Body of pancreas (tissue), 4 donors: ENCODE measurements at regions not wholly inside any gene's neighbourhood (a gene's known extent, or its start where the extent isn't known, plus 50 kb on each side); places are given as distances from the start of the nearest gene placed in this dataset.
A peak's percentile ranks its signal among the peaks of the same experiment; 100 is the strongest.
"Not testable (repeated sequence)": the region's sequence is repeated elsewhere in the genome, so short reads cannot be mapped to it uniquely, and the experiment has no call there.

ENCODE experiments used
- ATAC-seq: fragments of 150-250 bp; one replicate; pipeline ENCODE4 v1.9.1; 2016
- DNase-seq, 4 donors: peaks; one replicate each; pipeline ENCODE4 v3.0.0-alpha.2; 2019
- H3K27ac ChIP-seq, 4 donors: fragments of 200-600 bp; sonication (generic); 1 replicate in 3 of 4; 2 replicates in 1 of 4; pipeline versions ENCODE4 v1.5.1 to v1.6.1; 2016 to 2019; ENCODE audit warnings: mild to moderate bottlenecking in 1 of 4, mixed read lengths in 1 of 4, moderate library complexity in 1 of 4
- H3K27me3 ChIP-seq, 2 donors: fragments of 200-600 bp; sonication (generic); one replicate each; pipeline ENCODE4 v1.6.0; 2016; ENCODE audit warnings: mild to moderate bottlenecking in 1 of 2
- H3K36me3 ChIP-seq, 2 donors: fragments of 200-600 bp; sonication (generic); replicated peaks in 1 of 2; 2 replicates each; pipeline ENCODE4 v1.5.1; 2016; ENCODE audit warnings: low read depth in 2 of 2; ENCODE audit not compliant: insufficient read depth in 1 of 2
- H3K4me1 ChIP-seq: fragments of 200-600 bp; sonication (generic); one replicate; pipeline ENCODE4 v1.6.0; 2016
- H3K4me3 ChIP-seq, 2 donors: fragments of 200-600 bp; sonication (generic); 1 replicate in 1 of 2; 2 replicates in 1 of 2; pipeline ENCODE4 v1.5.1; 2016 to 2019
- H3K9me3 ChIP-seq, 3 donors: fragments of 200-600 bp; sonication (generic); 1 replicate in 2 of 3; 2 replicates in 1 of 3; pipeline ENCODE4 v1.5.1; 2016
- CTCF ChIP-seq, 7 experiments: fragments of 450-650 bp in 4 of 7; fragments of 200-600 bp in 3 of 7; sonication (generic) in 3 of 7; IDR thresholded peaks; one replicate each; pipeline ENCODE4 v1.5.1; 2016 to 2019; ENCODE audit warnings: antibody characterized with exemption in 7 of 7
- POLR2A ChIP-seq, 3 donors: fragments of 450-650 bp; IDR thresholded peaks; one replicate each; pipeline ENCODE4 v1.6.1; 2016; ENCODE audit warnings: antibody characterized with exemption in 3 of 3, mild to moderate bottlenecking in 2 of 3
- WGBS, 2 donors: methylation state at CpG; one replicate each; pipeline ENCODE4 v1.1.5; 2017; 5-methylcytosine and 5-hydroxymethylcytosine counted together
- intact Hi-C: fragments of 100-400 bp; cut with DNase I; formaldehyde crosslinking; loops from one replicate; pipeline ENCODE4 v1.15.1; 2023

GRCh38 chr10:105729428-105729827 lies 1088.3 kb downstream of the SORCS3 start:
- no peak overlapping the region for H3K4me3 ChIP-seq
- no peak for ATAC-seq
- H3K27me3 ChIP-seq: no peaks in the 10 kb centered on the region
- WGBS, 2 donors: 64 to 71% methylated on average over 1 of the region's 1 CpG
- no peaks in the 10 kb centered on the region for H3K36me3 ChIP-seq
- no peaks in the 10 kb centered on the region for H3K9me3 ChIP-seq
- peaks cover 31% of the 10 kb centered on the region for H3K4me1 ChIP-seq
- peak; percentile 20 to 53 (median 32) for DNase-seq
- intact Hi-C loops: no loop called here
- H3K27ac ChIP-seq: peak overlapping the region in 2 of 4 donors; percentile 0 to 38
- TF ChIP-seq POLR2A (IDR thresholded peaks at IDR 0.05) (no peak), CTCF (IDR thresholded peaks at IDR 0.05) (no peak)

GRCh38 chr10:105727586-105727985 lies 1086.5 kb downstream of the SORCS3 start:
- H3K9me3 ChIP-seq, H3K36me3 ChIP-seq, ATAC-seq, H3K27me3 ChIP-seq, intact Hi-C loops, DNase-seq, H3K4me3 ChIP-seq, H3K27ac ChIP-seq: not testable (repeated sequence)
- peaks cover 12% of the 10 kb centered on the region for H3K4me1 ChIP-seq
- 78 to 97% methylated on average over 2 of the region's 2 CpGs for WGBS, 2 donors

GRCh38 chr10:105727131-105727530 lies 1086.0 kb downstream of the SORCS3 start:
- 61 to 77% methylated on average over 2 of the region's 2 CpGs for WGBS, 2 donors
- no peak overlapping the region for H3K27ac ChIP-seq
- intact Hi-C loops: no loop called here
- no peaks in the 10 kb centered on the region for H3K27me3 ChIP-seq
- no peaks in the 10 kb centered on the region for H3K9me3 ChIP-seq
- H3K4me3 ChIP-seq: no peak overlapping the region
- peaks cover 11% of the 10 kb centered on the region for H3K4me1 ChIP-seq
- no peak for DNase-seq
- no peak for ATAC-seq
- no peaks in the 10 kb centered on the region for H3K36me3 ChIP-seq
- TF ChIP-seq CTCF (IDR thresholded peaks at IDR 0.05) (no peak), POLR2A (IDR thresholded peaks at IDR 0.05) (no peak)

GRCh38 chr10:105726149-105726548 lies 1085.1 kb downstream of the SORCS3 start:
- H3K27ac ChIP-seq: no peak overlapping the region
- ATAC-seq (no peak), DNase-seq (no peak)
- H3K9me3 ChIP-seq: no peaks in the 10 kb centered on the region
- H3K4me3 ChIP-seq: no peak overlapping the region
- WGBS, 2 donors: 73 to 89% methylated on average over 3 of the region's 3 CpGs
- no peaks in the 10 kb centered on the region for H3K36me3 ChIP-seq
- intact Hi-C loops: no loop called here
- no peaks in the 10 kb centered on the region for H3K27me3 ChIP-seq
- H3K4me1 ChIP-seq: peaks cover 11% of the 10 kb centered on the region
- TF ChIP-seq POLR2A (IDR thresholded peaks at IDR 0.05) (no peak), CTCF (IDR thresholded peaks at IDR 0.05) (no peak)

GRCh38 chr10:105725007-105725406 lies 1083.9 kb downstream of the SORCS3 start:
- Histone ChIP-seq H3K4me1 (peaks cover 18% of the 10 kb centered on the region), H3K27ac (no peak overlapping the region), H3K36me3 (no peaks in the 10 kb centered on the region), H3K27me3 (no peaks in the 10 kb centered on the region), H3K9me3 (no peaks in the 10 kb centered on the region), H3K4me3 (no peak overlapping the region)
- DNase-seq: no peak
- no peak for ATAC-seq
- TF ChIP-seq POLR2A (IDR thresholded peaks at IDR 0.05): no peak
- no peak for TF ChIP-seq CTCF (IDR thresholded peaks at IDR 0.05)
- intact Hi-C loops: no loop called here
- WGBS, 2 donors: 84 to 89% methylated on average over 8 of the region's 8 CpGs
